Parathyroid adenoma (tissue), 2 donors: ENCODE measurements at regions not wholly inside any gene's neighbourhood (a gene's known extent, or its start where the extent isn't known, plus 50 kb on each side); places are given as distances from the start of the nearest gene placed in this dataset.

Experiments
- H2AFZ ChIP-seq: fragments of 300-600 bp; sonication (generic); one replicate; pipeline ENCODE4 v1.7.0; 2017; ENCODE audit warnings: antibody characterized with exemption, mild to moderate bottlenecking
- H3K27ac ChIP-seq: fragments of 300-600 bp; sonication (generic); one replicate; pipeline ENCODE4 v1.7.0; 2017
- H3K27me3 ChIP-seq: fragments of 300-600 bp; sonication (generic); one replicate; pipeline ENCODE4 v1.7.0; 2017; ENCODE audit warnings: low read length; ENCODE audit not compliant: control insufficient read depth, insufficient read depth
- H3K36me3 ChIP-seq: fragments of 300-600 bp; sonication (generic); one replicate; pipeline ENCODE4 v1.7.0; 2017; ENCODE audit warnings: low read length; ENCODE audit not compliant: control insufficient read depth, insufficient read depth
- H3K4me1 ChIP-seq: fragments of 300-600 bp; sonication (generic); one replicate; pipeline ENCODE4 v1.7.0; 2017; ENCODE audit warnings: control low read depth
- H3K4me2 ChIP-seq: fragments of 300-600 bp; sonication (generic); one replicate; pipeline ENCODE4 v1.7.0; 2017; ENCODE audit warnings: low read length
- H3K4me3 ChIP-seq: fragments of 300-600 bp; sonication (generic); one replicate; pipeline ENCODE4 v1.7.0; 2017; ENCODE audit warnings: low read depth, low read length
- H3K79me2 ChIP-seq: fragments of 300-600 bp; sonication (generic); one replicate; pipeline ENCODE4 v1.7.0; 2017; ENCODE audit warnings: control low read depth
- H3K9ac ChIP-seq: fragments of 300-600 bp; sonication (generic); one replicate; pipeline ENCODE4 v1.7.0; 2017; ENCODE audit warnings: mild to moderate bottlenecking
- H3K9me3 ChIP-seq: fragments of 300-600 bp; sonication (generic); one replicate; pipeline ENCODE4 v1.7.0; 2017; ENCODE audit warnings: low read length; ENCODE audit not compliant: control insufficient read depth
- TF ChIP-seq, protein P1 (sequence below): fragments of 300-600 bp; sonication (generic); IDR thresholded peaks from one replicate; pipeline ENCODE4 v1.7.0; 2017; ENCODE audit warnings: antibody characterized with exemption, mild to moderate bottlenecking
- donor health status: primary hyperparathyroidism.

DNA sequence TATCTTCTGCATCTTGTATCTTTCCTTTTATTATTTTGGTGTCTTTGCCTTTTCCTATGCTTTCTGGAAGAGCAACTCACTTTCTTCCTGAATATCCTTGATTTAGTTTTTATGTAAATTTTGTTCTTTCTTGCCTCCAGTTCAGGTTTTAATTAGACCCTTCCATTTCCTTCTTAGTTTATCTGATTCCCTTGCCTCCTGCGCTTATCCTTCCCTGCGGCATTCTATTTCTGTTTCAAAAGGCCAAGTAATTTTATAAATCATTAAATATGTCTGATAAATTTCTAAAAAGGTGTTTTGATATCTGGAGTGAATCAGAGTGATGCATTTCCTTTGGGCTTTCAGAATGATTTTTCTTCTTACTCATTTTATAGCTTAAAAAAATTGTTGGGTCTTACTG is 167.7 kb upstream of the WDR11 start:
- H3K9me3 ChIP-seq: no peaks in the 10 kb centered on the region
- no peak overlapping the region for H3K9ac ChIP-seq
- TF ChIP-seq, protein P1, sequence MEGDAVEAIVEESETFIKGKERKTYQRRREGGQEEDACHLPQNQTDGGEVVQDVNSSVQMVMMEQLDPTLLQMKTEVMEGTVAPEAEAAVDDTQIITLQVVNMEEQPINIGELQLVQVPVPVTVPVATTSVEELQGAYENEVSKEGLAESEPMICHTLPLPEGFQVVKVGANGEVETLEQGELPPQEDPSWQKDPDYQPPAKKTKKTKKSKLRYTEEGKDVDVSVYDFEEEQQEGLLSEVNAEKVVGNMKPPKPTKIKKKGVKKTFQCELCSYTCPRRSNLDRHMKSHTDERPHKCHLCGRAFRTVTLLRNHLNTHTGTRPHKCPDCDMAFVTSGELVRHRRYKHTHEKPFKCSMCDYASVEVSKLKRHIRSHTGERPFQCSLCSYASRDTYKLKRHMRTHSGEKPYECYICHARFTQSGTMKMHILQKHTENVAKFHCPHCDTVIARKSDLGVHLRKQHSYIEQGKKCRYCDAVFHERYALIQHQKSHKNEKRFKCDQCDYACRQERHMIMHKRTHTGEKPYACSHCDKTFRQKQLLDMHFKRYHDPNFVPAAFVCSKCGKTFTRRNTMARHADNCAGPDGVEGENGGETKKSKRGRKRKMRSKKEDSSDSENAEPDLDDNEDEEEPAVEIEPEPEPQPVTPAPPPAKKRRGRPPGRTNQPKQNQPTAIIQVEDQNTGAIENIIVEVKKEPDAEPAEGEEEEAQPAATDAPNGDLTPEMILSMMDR: no peak
- H3K36me3 ChIP-seq: no peaks in the 10 kb centered on the region
- H3K4me3 ChIP-seq: no peak overlapping the region
- no peaks in the 10 kb centered on the region for H3K79me2 ChIP-seq
- H3K4me1 ChIP-seq: no peaks in the 10 kb centered on the region
- H2AFZ ChIP-seq: no peak overlapping the region
- no peaks in the 10 kb centered on the region for H3K27me3 ChIP-seq
- H3K27ac ChIP-seq: no peak overlapping the region
- H3K4me2 ChIP-seq: no peak overlapping the region

DNA sequence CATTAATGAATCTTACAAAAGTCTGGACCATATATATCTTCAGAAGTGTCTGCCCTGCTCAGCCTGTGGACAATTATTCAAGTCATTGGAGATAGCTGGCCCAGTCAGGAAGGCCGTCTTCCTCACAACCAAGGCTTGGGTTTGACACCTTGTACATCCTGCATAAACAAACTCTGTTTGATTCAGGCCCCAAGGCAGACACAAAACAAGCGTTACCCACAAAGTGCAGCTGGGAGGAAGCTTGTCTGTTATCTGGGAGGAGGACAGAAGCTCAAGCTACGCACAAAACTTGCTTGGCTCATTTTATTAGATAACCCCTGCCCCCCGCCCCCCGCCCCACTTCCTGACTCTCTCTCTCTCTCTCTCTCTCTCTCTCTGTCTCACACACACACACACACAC is 166.9 kb upstream of the WDR11 start:
- Histone ChIP-seq H3K27me3 (no peaks in the 10 kb centered on the region), H3K36me3 (no peaks in the 10 kb centered on the region), H3K9me3 (no peaks in the 10 kb centered on the region), H3K27ac (no peak overlapping the region), H3K4me2 (no peak overlapping the region), H3K4me1 (no peaks in the 10 kb centered on the region), H3K79me2 (no peaks in the 10 kb centered on the region), H3K9ac (no peak overlapping the region), H3K4me3 (no peak overlapping the region), H2AFZ (no peak overlapping the region)
- TF ChIP-seq, protein P1: no peak

DNA sequence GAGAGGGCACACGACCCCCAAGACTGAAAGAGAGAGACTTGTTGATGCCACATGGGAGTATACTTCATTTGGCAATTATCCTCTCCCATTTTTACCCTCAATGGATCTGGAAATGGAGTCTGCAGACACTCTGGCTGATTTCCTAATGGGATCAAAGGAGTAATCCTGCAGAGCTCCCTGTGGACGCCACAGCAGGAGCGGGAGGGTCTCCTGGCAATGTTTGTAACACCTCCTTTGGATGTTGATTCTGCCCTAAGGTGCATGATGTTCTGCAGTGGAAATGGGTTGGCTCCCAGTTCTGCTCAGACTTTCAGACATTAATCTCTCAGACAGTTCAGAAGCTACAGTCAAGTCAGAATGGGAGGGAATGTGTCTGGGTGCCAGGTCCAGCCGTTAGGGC is 166.0 kb upstream of the WDR11 start:
- Histone ChIP-seq H3K79me2 (no peaks in the 10 kb centered on the region), H2AFZ (no peak overlapping the region), H3K27ac (no peak overlapping the region), H3K4me2 (no peak overlapping the region), H3K36me3 (no peaks in the 10 kb centered on the region), H3K9ac (no peak overlapping the region), H3K9me3 (no peaks in the 10 kb centered on the region), H3K4me3 (no peak overlapping the region), H3K4me1 (no peaks in the 10 kb centered on the region), H3K27me3 (no peaks in the 10 kb centered on the region)
- TF ChIP-seq, protein P1: no peak

DNA sequence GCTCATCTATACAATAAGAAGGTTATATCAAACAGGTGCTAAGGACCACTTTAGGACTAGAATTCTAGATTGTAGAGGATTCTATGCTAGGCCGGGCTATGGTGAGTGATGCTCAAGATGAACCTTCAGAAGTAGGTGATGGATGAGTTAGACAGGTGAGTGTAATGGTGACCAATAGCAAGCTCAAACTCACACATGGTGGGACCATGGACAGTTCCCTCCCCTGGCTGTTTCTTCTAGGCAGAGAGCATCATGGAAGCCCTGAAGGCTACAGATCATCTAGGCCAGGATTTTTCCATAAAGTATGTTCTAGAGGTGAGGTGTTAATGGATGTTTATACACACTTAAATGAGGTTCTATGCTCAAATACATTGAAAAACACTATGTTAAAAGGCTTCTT is 162.2 kb upstream of the WDR11 start:
- TF ChIP-seq, protein P1: no peak
- no peak overlapping the region for H3K27ac ChIP-seq

DNA sequence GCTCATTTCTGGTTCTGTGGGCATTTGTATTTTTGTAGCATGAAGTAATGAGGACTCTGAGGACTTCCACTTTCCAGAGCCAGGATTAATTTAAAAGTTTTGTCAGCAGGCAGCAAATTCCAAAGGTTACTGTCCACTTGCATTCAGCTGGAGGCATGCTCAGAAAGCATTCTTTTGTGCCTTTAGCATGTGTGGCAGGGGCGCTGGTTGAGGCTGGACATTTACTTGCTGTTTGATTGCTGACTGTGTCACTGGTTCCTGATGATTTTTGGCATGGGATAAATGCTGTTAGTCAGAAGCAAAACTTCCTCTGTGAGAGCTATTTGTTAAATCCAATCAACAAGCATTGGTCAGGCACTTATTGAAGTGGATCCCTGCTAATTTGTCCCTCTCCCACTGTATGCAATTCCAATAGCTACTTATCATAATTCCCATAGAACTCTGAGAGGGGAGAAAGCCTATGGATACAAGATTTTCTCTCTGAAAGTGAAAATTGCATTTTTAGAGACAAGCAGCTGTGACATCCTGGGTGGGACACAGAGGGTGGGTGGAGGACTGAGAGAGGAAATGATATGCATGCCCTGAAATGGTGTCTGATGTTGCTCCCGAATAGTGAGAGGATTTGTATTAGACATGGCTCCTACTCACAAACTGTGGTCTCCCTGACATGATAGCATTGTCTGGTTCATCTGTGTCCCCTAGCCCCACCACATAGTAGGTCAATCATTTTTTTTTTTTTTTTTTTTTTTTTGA is 161.2 kb upstream of the WDR11 start:
- H3K9ac ChIP-seq: no peak overlapping the region
- no peaks in the 10 kb centered on the region for H3K4me1 ChIP-seq
- no peaks in the 10 kb centered on the region for H3K9me3 ChIP-seq
- H3K4me3 ChIP-seq: no peak overlapping the region
- H2AFZ ChIP-seq: no peak overlapping the region
- no peak overlapping the region for H3K4me2 ChIP-seq
- no peaks in the 10 kb centered on the region for H3K79me2 ChIP-seq
- TF ChIP-seq, protein P1: no peak
- H3K27ac ChIP-seq: no peak overlapping the region
- no peaks in the 10 kb centered on the region for H3K36me3 ChIP-seq
- H3K27me3 ChIP-seq: no peaks in the 10 kb centered on the region

More for the DNA sequence above, 162.2 kb upstream of the WDR11 start:
- Histone ChIP-seq H3K4me3 (no peak overlapping the region), H2AFZ (no peak overlapping the region), H3K4me1 (no peaks in the 10 kb centered on the region), H3K79me2 (no peaks in the 10 kb centered on the region), H3K36me3 (no peaks in the 10 kb centered on the region), H3K9ac (no peak overlapping the region), H3K9me3 (no peaks in the 10 kb centered on the region), H3K4me2 (no peak overlapping the region), H3K27me3 (no peaks in the 10 kb centered on the region)
